AG04449 (cell line): ENCODE measurements at regions not wholly inside any gene's neighbourhood (a gene's known extent, or its start where the extent isn't known, plus 50 kb on each side); places are given as distances from the start of the nearest gene placed in this dataset.

Experiments
- CTCF ChIA-PET: fragments of 350-600 bp; formaldehyde crosslinking; extraction: SDS; loops from one replicate; lab custom pipeline; 2021; ENCODE audit warnings: antibody characterized with exemption; lab: Yijun Ruan, JAX
- POLR2A ChIA-PET: fragments of 400-600, 350-600 bp; formaldehyde crosslinking; extraction: SDS; loops from one replicate; lab custom pipeline; 2020; ENCODE audit warnings: antibody characterized with exemption, inconsistent platforms; lab: Yijun Ruan, JAX
- DNase-seq: peaks from one replicate; pipeline ENCODE4 v3.0.0-alpha.2; 2010; ENCODE audit warnings: low read depth, low spot score
- H3K4me3 ChIP-seq: 2 replicates; pipeline ENCODE4 v1.5.1; 2011; ENCODE audit warnings: low read depth, mild to moderate bottlenecking, control low read depth, low read length
- CTCF ChIP-seq: IDR thresholded peaks from one replicate; pipeline ENCODE4 v1.5.1; 2011; ENCODE audit warnings: mild to moderate bottlenecking, moderate library complexity, low read length, control low read depth, inconsistent platforms; ENCODE audit not compliant: insufficient read depth; ENCODE audit errors: missing control alignments

DNA sequence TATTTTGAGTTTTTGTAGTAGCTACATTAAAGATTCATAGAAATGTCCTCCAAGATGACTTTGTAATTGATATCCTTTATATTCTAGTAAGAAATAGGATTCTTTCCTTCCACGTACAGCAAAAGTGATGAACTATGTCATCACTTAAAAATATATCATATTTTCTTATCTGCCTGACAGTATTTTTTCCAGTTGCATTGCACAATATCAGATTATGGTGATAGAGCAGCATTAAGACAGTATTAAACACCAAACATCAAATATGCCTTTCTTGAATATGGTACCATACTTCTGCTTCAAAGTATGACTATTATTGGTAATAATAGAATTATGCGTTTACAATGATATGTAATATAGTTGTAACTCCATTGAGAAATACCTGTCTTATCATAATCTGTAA lies 919.8 kb upstream of the EDIL3 start:
- POLR2A ChIA-PET = no interaction called here
- TF ChIP-seq CTCF = no peak
- DNase-seq = no peak

DNA sequence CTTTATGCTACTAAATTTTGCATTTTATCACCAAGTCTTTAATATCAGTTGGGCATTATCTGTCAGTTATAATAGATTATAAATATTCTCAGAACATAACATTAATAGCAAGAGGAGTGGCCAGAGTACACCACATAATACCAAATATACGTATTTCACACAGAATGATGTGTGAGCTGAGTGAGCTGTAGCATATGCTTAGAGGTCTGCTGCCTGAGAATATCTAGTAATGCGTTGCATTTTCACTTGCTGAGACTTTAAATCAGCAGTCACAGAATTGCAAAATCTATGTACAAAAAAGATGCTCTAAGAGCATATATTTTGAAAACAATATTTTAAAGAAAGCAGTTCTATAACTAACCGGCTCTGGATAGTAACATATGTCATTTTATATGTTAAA lies 921.1 kb upstream of the EDIL3 start:
- TF ChIP-seq CTCF = no peak
- ChIA-PET CTCF (no interaction called here), POLR2A (no interaction called here)
- DNase-seq = no peak
- H3K4me3 ChIP-seq = no peak overlapping the region

More for the DNA sequence above, 919.8 kb upstream of the EDIL3 start:
- CTCF ChIA-PET = no interaction called here
- H3K4me3 ChIP-seq = no peak overlapping the region

GRCh38 chr5:85311536-85311935 lies 926.9 kb upstream of the EDIL3 start:
- TF ChIP-seq CTCF = no peak
- POLR2A ChIA-PET = no interaction called here
- CTCF ChIA-PET = no interaction called here

GRCh38 chr5:85320495-85320894 lies 935.8 kb upstream of the EDIL3 start:
- ChIA-PET CTCF (no interaction called here), POLR2A (no interaction called here)
- H3K4me3 ChIP-seq = no peak overlapping the region
- DNase-seq = no peak
- no peak for TF ChIP-seq CTCF

More at GRCh38 chr5:85311536-85311935, 926.9 kb upstream of the EDIL3 start:
- DNase-seq = no peak
- no peak overlapping the region for H3K4me3 ChIP-seq

DNA sequence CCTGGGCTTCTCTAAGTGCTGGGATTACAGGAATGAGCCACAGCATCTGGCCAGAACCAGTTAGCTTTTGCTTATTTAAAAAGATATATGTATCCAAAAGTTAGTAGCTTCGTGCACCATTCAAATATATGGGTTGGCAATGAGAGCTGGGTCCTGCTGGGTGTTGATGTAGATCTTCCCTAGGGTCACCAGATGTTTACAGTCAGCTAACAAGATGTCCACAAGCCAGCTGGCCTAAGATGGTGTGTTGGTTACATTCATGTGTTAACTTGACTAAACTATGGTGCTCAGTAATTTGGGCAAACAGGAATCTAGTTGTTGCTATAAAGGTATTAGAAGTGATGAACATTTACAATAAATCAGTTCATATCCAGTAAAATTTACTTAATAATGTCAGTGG lies 948.6 kb upstream of the EDIL3 start:
- DNase-seq = no peak
- CTCF ChIA-PET = no interaction called here
- no peak overlapping the region for H3K4me3 ChIP-seq
- no peak for TF ChIP-seq CTCF
- POLR2A ChIA-PET = interaction anchor here (0.7 kb wide), 1 partner anchor 516 kb away, joined by 3 read pairs; no protein-coding TSS in a partner anchor

- ChIA-PET POLR2A (no interaction called here), CTCF (no interaction called here)
- no peak overlapping the region for H3K4me3 ChIP-seq
- DNase-seq = no peak
- TF ChIP-seq CTCF = no peak
Observed at GRCh38 chr5:85337435-85337834, 952.8 kb upstream of the EDIL3 start.
